Calu3 (cell line): ENCODE measurements at regions not wholly inside any gene's neighbourhood (a gene's known extent, or its start where the extent isn't known, plus 50 kb on each side); places are given as distances from the start of the nearest gene placed in this dataset.

ENCODE experiments used
- BruUV-seq: library from RNA; stranded (reverse); fragments of 400-500 nt; replicated peaks from 2 replicates; lab custom pipeline; 2021; lab: Mats Ljungman, UMichigan
- CTCF ChIA-PET: fragments of 300-600 bp; sonication (Branson Sonifier 250); formaldehyde crosslinking; loops from one replicate; lab custom pipeline; 2022; ENCODE audit warnings: antibody characterized with exemption; lab: Charles Lee
- DNase-seq: peaks from one replicate; pipeline ENCODE4 v3.0.0; 2022
- H3K27ac Mint-ChIP-seq: one replicate; pipeline ENCODE4 v1.8.0; 2022; ENCODE audit warnings: mixed read lengths; ENCODE audit not compliant: unreplicated experiment
- H3K27me3 Mint-ChIP-seq: one replicate; pipeline ENCODE4 v1.8.0; 2022; ENCODE audit warnings: mixed read lengths; ENCODE audit not compliant: unreplicated experiment
- H3K36me3 Mint-ChIP-seq: one replicate; pipeline ENCODE4 v1.8.0; 2022; ENCODE audit warnings: mild to moderate bottlenecking, moderate library complexity, mixed read lengths; ENCODE audit not compliant: insufficient read depth, unreplicated experiment
- H3K4me1 Mint-ChIP-seq: one replicate; pipeline ENCODE4 v1.8.0; 2022; ENCODE audit warnings: mild to moderate bottlenecking, low read depth, mixed read lengths; ENCODE audit not compliant: unreplicated experiment
- H3K4me3 Mint-ChIP-seq: one replicate; pipeline ENCODE4 v1.8.0; 2022; ENCODE audit warnings: mild to moderate bottlenecking, low read depth, moderate library complexity, mixed read lengths; ENCODE audit not compliant: unreplicated experiment
- H3K9me3 Mint-ChIP-seq: one replicate; pipeline ENCODE4 v1.8.0; 2022; ENCODE audit warnings: low read depth, mixed read lengths; ENCODE audit not compliant: unreplicated experiment
- intact Hi-C: fragments of 100-400 bp; cut with micrococcal nuclease; formaldehyde crosslinking; loops from one replicate; pipeline ENCODE4 v1.10.0; 2022; ENCODE audit not compliant: unreplicated experiment
- TF ChIP-seq, protein P1 (sequence below): fragments of 200-600 bp; IDR thresholded peaks from one replicate; pipeline ENCODE4 v1.8.0; 2022; ENCODE audit warnings: antibody characterized with exemption; ENCODE audit not compliant: unreplicated experiment

DNA sequence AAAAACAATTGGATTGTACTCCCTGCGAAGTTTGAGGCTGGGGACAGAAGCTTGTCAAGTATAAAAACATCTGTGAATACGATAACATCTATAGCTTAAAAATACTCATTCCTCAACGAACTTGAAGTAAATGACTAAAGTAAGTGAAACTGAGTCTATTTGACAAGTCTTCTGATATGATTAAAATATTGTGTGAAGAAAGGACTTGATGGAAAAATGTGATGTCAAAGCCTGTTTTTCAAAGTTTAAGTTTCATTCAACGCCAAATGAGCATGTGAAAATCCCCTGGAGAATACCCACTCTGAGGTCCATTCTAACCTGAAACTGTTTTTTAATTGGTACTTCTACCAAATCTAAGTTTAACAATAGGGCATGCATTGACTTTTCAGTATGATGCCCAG lies 122.3 kb upstream of the MDFIC start:
- DNase-seq: no peak
- H3K36me3 Mint-ChIP-seq: no peaks in the 10 kb centered on the region
- no TSS peak for BruUV-seq
- H3K9me3 Mint-ChIP-seq: no peaks in the 10 kb centered on the region
- TF ChIP-seq, protein P1, sequence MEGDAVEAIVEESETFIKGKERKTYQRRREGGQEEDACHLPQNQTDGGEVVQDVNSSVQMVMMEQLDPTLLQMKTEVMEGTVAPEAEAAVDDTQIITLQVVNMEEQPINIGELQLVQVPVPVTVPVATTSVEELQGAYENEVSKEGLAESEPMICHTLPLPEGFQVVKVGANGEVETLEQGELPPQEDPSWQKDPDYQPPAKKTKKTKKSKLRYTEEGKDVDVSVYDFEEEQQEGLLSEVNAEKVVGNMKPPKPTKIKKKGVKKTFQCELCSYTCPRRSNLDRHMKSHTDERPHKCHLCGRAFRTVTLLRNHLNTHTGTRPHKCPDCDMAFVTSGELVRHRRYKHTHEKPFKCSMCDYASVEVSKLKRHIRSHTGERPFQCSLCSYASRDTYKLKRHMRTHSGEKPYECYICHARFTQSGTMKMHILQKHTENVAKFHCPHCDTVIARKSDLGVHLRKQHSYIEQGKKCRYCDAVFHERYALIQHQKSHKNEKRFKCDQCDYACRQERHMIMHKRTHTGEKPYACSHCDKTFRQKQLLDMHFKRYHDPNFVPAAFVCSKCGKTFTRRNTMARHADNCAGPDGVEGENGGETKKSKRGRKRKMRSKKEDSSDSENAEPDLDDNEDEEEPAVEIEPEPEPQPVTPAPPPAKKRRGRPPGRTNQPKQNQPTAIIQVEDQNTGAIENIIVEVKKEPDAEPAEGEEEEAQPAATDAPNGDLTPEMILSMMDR: no peak
- H3K27ac Mint-ChIP-seq: no peak overlapping the region
- H3K4me1 Mint-ChIP-seq: no peaks in the 10 kb centered on the region
- intact Hi-C loops: no loop called here
- CTCF ChIA-PET: no interaction called here
- no peak overlapping the region for H3K4me3 Mint-ChIP-seq
- H3K27me3 Mint-ChIP-seq: no peaks in the 10 kb centered on the region

DNA sequence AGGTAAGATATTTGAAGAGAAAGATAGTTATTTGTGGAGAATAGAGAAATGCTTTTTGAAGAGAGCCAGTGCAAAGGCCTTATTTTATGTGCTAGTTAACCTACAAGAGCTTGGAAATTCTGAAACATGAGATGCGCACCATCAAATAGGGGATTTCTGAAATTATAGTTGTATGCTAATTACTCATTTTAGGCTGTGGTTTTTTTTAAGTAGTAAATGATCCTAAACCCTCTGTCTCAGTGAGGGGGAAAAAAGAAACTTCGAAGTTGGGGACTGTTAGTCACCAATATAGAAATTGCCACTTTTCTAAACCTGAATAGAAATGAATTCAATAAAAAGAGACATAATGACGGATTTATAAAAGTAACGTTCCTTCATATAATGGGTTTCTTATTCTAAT lies 119.3 kb upstream of the MDFIC start:
- intact Hi-C loops: no loop called here
- no peaks in the 10 kb centered on the region for H3K4me1 Mint-ChIP-seq
- no TSS peak for BruUV-seq
- no peak overlapping the region for H3K4me3 Mint-ChIP-seq
- no peaks in the 10 kb centered on the region for H3K36me3 Mint-ChIP-seq
- no peak for DNase-seq
- H3K27ac Mint-ChIP-seq: no peak overlapping the region
- TF ChIP-seq, protein P1: no peak
- no peaks in the 10 kb centered on the region for H3K27me3 Mint-ChIP-seq
- CTCF ChIA-PET: no interaction called here
- no peaks in the 10 kb centered on the region for H3K9me3 Mint-ChIP-seq

DNA sequence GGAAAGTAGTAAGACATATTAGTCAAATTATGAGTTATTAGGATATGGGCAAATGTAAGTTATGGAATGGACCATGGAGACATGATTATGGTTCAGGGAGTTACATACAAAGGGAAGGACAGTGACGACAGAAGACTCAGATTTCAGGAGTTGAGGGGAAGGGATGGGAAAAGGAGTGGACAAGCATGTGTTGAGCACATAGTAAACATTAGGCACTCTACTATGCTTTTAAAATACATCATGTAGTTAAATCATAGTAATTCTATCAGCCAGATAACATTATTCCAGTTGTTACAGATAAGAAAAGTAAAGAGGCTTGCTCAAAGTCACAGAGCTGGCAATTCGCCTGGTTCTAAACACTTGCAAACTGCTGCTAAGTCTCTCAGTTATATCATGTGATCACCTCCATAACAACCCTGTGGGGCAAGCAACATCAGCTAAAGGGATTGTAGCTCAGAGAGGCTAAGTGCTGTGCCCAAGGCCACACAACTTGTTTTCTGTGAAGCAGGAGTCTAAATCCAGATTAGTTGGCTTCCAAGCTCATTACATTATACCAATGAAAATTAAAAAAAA lies 115.2 kb upstream of the MDFIC start:
- Mint-ChIP-seq H3K4me1 (no peaks in the 10 kb centered on the region), H3K27me3 (no peaks in the 10 kb centered on the region), H3K4me3 (no peak overlapping the region), H3K9me3 (no peaks in the 10 kb centered on the region), H3K27ac (no peak overlapping the region), H3K36me3 (no peaks in the 10 kb centered on the region)
- no TSS peak for BruUV-seq
- TF ChIP-seq, protein P1: no peak
- no peak for DNase-seq
- CTCF ChIA-PET: no interaction called here
- intact Hi-C loops: no loop called here

DNA sequence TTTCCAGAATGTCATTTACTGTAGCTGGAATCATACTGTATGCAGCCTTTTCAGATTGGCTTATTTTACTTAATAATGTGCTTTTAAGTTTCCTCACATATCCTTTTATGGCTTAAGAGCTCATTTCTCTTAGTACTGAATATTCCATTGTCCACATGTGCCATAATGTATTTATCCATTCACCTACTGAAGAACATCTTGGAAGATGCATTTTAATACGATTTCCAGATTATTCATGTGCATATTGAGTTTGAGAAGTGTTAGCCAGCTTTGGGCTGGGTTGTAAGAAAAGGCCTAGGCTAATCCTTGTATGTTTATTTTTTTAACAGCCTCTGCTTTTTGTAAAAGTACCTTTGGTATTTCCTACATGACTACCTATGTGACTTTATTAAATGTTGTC lies 109.3 kb upstream of the MDFIC start:
- no peak overlapping the region for H3K4me3 Mint-ChIP-seq
- H3K36me3 Mint-ChIP-seq: no peaks in the 10 kb centered on the region
- CTCF ChIA-PET: no interaction called here
- no peaks in the 10 kb centered on the region for H3K4me1 Mint-ChIP-seq
- TF ChIP-seq, protein P1: no peak
- intact Hi-C loops: no loop called here
- no peak for DNase-seq
- no TSS peak for BruUV-seq
- H3K27ac Mint-ChIP-seq: no peak overlapping the region
- no peaks in the 10 kb centered on the region for H3K27me3 Mint-ChIP-seq
- H3K9me3 Mint-ChIP-seq: no peaks in the 10 kb centered on the region
